Mucosa of descending colon (tissue), 3 donors: ENCODE measurements at regions not wholly inside any gene's neighbourhood (a gene's known extent, or its start where the extent isn't known, plus 50 kb on each side); places are given as distances from the start of the nearest gene placed in this dataset.

ENCODE experiments used
- ATAC-seq: fragments of 200-7000 bp; cut with Tn5 transposase; one replicate; pipeline ENCODE4 v1.9.1; 2020; ENCODE audit warnings: mild to moderate bottlenecking, moderate library complexity
- DNase-seq, 3 donors: peaks; one replicate each; pipeline ENCODE4 v3.0.0-alpha.2; 2020
- H3K36me3 ChIP-seq: fragments of 200-600 bp; one replicate; pipeline ENCODE4 v1.8.0; 2021; ENCODE audit warnings: low read depth, mild to moderate bottlenecking
- H3K4me1 ChIP-seq: fragments of 200-600 bp; one replicate; pipeline ENCODE4 v1.8.0; 2021; ENCODE audit warnings: low read depth, mild to moderate bottlenecking
- H3K4me3 ChIP-seq: fragments of 200-600 bp; one replicate; pipeline ENCODE4 v1.8.0; 2021; ENCODE audit warnings: mild to moderate bottlenecking
- H3K9me3 ChIP-seq: fragments of 200-600 bp; one replicate; pipeline ENCODE4 v1.8.0; 2021; ENCODE audit warnings: mild to moderate bottlenecking
- intact Hi-C, 2 donors: fragments of 100-400 bp; cut with DNase I in 1 of 2; cut with micrococcal nuclease in 1 of 2; formaldehyde crosslinking; loops; one replicate each; pipeline versions ENCODE4 v1.11.0 to v1.11.1; 2022; cut with DNase I, micrococcal nuclease
- TF ChIP-seq, protein P1 (sequence below): fragments of 200-600 bp; IDR thresholded peaks from one replicate; pipeline ENCODE4 v1.8.0; 2022; ENCODE audit warnings: antibody characterized with exemption, mild to moderate bottlenecking
- donor health status: DM: no; HTN: no; CAD: no; lungs with moderate emphysema.
- donor health status: DM: no; HTN: no; CAD: no.
- donor health status: DM: no; HTN: yes; CAD: no.

- TF ChIP-seq, protein P1, sequence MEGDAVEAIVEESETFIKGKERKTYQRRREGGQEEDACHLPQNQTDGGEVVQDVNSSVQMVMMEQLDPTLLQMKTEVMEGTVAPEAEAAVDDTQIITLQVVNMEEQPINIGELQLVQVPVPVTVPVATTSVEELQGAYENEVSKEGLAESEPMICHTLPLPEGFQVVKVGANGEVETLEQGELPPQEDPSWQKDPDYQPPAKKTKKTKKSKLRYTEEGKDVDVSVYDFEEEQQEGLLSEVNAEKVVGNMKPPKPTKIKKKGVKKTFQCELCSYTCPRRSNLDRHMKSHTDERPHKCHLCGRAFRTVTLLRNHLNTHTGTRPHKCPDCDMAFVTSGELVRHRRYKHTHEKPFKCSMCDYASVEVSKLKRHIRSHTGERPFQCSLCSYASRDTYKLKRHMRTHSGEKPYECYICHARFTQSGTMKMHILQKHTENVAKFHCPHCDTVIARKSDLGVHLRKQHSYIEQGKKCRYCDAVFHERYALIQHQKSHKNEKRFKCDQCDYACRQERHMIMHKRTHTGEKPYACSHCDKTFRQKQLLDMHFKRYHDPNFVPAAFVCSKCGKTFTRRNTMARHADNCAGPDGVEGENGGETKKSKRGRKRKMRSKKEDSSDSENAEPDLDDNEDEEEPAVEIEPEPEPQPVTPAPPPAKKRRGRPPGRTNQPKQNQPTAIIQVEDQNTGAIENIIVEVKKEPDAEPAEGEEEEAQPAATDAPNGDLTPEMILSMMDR, result no peak
- no peak overlapping the region for H3K4me3 ChIP-seq
- H3K36me3 ChIP-seq, result no peaks in the 10 kb centered on the region
- ATAC-seq (no peak), DNase-seq (no peak)
- no peaks in the 10 kb centered on the region for H3K9me3 ChIP-seq
- no peaks in the 10 kb centered on the region for H3K4me1 ChIP-seq
- intact Hi-C loops, result no loop called here
These were observed 236.0 kb upstream of the SPHKAP start for GRCh38 chr2:228417526-228417925.

DNA sequence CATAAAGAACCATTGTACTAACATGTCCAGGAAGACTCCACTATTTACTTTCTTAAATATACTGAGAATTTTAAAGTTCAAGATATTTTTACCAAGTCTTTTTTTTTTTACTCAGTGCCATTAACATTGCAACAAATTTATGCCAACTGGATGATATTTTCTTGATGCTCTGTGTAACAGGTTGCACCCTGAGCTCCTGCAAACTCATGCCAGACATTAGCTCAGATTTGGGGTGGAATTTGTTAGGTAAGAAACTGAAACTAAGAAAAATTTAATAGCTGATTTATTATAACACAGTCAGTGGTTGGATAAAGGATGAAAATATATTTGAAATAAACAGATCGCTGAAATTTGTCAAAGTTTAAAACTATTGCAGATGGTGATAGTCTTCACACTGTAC, 228.6 kb upstream of the SPHKAP start:
- ATAC-seq, result no peak
- DNase-seq, result no peak
- Histone ChIP-seq H3K9me3 (no peaks in the 10 kb centered on the region), H3K4me1 (no peaks in the 10 kb centered on the region), H3K36me3 (no peaks in the 10 kb centered on the region), H3K4me3 (no peak overlapping the region)
- TF ChIP-seq, protein P1, result no peak
- intact Hi-C loops, result no loop called here

DNA sequence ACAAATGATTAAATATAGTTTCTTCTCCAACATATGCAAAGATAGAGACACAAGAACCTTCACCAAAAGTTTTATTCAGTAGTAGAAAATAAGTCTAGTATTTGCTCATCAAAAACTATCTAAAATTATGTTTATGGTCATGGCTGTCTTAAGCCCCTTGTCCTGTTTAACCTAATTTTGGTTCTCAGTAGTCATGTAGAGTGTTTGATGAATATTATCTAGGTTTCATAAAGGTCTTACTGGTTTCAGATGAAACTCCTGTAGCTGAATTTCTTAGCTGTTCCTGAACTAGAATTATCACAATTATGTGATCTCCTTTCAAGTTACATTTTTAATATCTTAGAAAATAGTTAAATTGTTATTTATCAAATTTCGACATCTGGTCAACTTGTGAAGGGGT, 228.0 kb upstream of the SPHKAP start:
- intact Hi-C loops, result no loop called here
- TF ChIP-seq, protein P1, result no peak
- no peak for DNase-seq
- no peaks in the 10 kb centered on the region for H3K36me3 ChIP-seq
- H3K4me3 ChIP-seq, result no peak overlapping the region
- ATAC-seq, result no peak
- no peaks in the 10 kb centered on the region for H3K4me1 ChIP-seq
- no peaks in the 10 kb centered on the region for H3K9me3 ChIP-seq

DNA sequence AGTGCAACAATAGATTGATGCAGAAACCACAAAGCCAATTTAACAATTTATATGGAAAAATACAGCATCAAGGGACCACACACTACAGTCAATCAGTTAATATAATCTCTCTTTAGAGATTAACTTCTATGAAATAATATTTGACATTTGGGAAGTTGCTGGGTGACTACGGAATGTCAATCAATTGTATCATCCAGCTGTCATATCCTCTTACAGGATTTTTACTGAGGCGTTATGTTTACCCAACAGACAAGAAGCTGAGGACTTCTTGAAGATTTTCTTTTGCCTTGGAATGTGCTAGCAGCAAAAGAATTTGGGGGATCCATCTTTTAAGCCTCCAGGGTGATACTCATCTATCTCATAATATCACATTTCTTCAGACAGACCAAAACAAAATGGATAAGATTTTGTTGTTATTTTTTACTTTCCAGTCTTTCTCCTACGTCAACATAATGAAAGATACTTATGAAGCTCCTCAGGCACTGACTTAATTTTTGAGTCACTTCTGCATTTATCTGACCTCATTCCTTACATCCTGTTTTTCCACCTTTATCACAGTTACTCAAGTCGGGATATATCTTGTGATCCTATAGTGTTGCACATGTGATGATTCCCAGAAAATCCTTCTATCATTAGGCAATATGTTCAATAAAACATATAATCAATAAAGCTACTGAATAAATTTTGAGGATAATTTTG, 227.2 kb upstream of the SPHKAP start:
- intact Hi-C loops, result no loop called here

DNA sequence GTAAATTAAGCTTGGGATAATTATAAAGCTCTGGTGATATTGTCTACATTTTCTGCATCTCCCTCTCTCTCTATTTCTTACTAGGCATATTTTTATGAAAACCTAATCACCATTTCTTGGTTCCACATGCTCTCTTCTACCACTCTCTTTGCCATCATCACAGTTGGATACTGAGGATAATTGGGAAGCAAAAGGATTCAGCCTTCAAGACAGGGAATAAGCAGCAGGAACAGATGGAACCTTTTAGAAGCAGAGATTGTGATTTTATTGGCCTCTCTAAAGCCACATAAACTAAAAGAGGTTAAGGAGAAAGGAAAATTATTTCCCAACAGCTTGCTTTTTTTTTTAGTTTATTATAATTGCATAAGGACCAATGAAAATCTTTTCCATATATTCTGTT, 226.3 kb upstream of the SPHKAP start:
- DNase-seq (no peak), ATAC-seq (no peak)
- TF ChIP-seq, protein P1, result no peak
- Histone ChIP-seq H3K4me3 (no peak overlapping the region), H3K9me3 (no peaks in the 10 kb centered on the region), H3K4me1 (no peaks in the 10 kb centered on the region), H3K36me3 (no peaks in the 10 kb centered on the region)
- intact Hi-C loops, result no loop called here

More for the DNA sequence above, 227.2 kb upstream of the SPHKAP start:
- Histone ChIP-seq H3K4me1 (no peaks in the 10 kb centered on the region), H3K36me3 (no peaks in the 10 kb centered on the region), H3K4me3 (no peak overlapping the region), H3K9me3 (no peaks in the 10 kb centered on the region)
- no peak for ATAC-seq
- TF ChIP-seq, protein P1, result no peak
- DNase-seq, result no peak
